ENCODE measurements at regions not wholly inside any gene's neighbourhood (a gene's known extent, or its start where the extent isn't known, plus 50 kb on each side); places are given as distances from the start of the nearest gene placed in this dataset.
A peak's percentile ranks its signal among the peaks of the same experiment; 100 is the strongest.

GRCh38 chr18:32549248-32550110 is 78.8 kb upstream of the GAREM1 start:
- TF ChIP-seq CTCF (IDR thresholded peaks at IDR 0.05; ENCODE audit: low read depth, low read length, missing input control) (peak; percentile 85), ATF3 (IDR thresholded peaks at IDR 0.05) (no peak), YY1 (IDR thresholded peaks at IDR 0.05) (no peak), MAX (IDR thresholded peaks at IDR 0.05) (no peak), TAF1 (conservative IDR thresholded peaks at IDR 0.05) (no peak), SP1 (IDR thresholded peaks at IDR 0.05) (no peak), REST (IDR thresholded peaks at IDR 0.05) (no peak), JUND (IDR thresholded peaks at IDR 0.05) (no peak), HNF4A (conservative IDR thresholded peaks at IDR 0.05) (no peak)

Data from liver (tissue), 3 donors.